Right ventricle myocardium superior (tissue), 1 donor: ENCODE measurements at regions not wholly inside any gene's neighbourhood (a gene's known extent, or its start where the extent isn't known, plus 50 kb on each side); places are given as distances from the start of the nearest gene placed in this dataset.

ENCODE experiments used
- ATAC-seq: fragments of 200-7000 bp; cut with Tn5 transposase; one replicate; pipeline ENCODE4 v1.9.1; 2020; ENCODE audit warnings: mild to moderate bottlenecking; ENCODE audit not compliant: poor library complexity
- DNase-seq: peaks from one replicate; pipeline ENCODE4 v3.0.0-alpha.2; 2020
- intact Hi-C: fragments of 100-400 bp; cut with DNase I; formaldehyde crosslinking; loops from one replicate; pipeline ENCODE4 v1.11.2; 2022
- donor health status: DM: no; HTN: yes; CAD: no; lungs with severe emphysema.

DNA sequence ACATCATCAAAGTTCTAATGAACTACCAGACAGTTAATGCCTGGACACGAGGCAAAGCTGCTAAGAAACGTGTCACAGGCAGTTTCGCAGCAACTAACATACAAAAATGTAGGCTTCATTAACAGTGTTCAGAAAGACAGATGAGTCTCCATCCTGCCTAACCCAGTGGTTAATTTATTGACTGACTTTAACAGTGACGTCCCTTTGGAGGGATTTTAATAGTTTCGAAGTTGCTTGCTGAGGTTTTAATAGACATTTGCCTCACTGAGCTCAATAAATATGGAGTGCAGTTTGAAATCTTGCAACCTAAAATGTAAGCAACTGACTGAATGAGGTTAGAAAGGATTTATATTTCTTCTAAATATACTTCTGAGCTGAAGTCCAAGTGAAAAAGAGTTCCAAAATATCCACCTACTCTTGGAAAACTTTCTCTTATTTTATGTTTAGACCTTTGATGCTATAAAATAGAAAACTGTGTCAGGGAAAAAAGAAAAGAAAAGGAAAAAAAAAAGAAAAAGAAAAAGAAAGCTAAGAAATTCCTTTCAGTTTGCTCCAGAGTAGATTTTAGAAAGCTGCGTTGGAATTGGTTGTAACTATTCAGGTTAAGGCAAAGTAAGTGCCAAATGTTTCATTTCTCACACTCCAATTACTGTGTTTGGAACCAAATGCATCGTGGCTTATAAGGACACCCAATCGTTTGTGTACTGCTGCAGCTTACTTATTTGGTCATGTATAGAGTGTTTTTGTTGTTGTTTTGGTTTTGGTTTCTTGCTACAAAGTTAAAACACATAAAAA is 2016.6 kb downstream of the MAT2B start:
- ATAC-seq = no peak
- intact Hi-C loops = no loop called here
- DNase-seq = no peak

DNA sequence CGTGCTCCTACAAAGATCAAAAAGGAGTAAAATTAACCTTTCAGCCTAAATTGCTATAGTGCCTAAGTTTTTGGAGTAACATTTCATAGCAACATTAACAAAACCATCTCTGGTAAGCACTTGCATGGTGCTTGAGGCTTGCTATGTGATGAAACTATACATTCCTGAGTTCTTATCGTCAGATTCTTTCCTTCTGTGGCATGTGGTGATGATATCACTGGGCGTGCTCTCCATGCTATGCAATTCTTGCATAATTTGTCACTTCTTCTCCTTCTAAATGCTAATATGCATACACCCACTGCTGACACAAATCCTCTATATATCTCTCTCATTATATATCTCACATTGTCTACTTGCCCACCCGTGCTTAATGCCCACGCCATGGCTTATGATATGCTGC is 2019.9 kb downstream of the MAT2B start:
- intact Hi-C loops = no loop called here
- no peak for ATAC-seq
- no peak for DNase-seq

- no peak for DNase-seq
- intact Hi-C loops = no loop called here
- no peak for ATAC-seq
These were observed 2020.9 kb downstream of the MAT2B start for GRCh38 chr5:165526357-165526756.

DNA sequence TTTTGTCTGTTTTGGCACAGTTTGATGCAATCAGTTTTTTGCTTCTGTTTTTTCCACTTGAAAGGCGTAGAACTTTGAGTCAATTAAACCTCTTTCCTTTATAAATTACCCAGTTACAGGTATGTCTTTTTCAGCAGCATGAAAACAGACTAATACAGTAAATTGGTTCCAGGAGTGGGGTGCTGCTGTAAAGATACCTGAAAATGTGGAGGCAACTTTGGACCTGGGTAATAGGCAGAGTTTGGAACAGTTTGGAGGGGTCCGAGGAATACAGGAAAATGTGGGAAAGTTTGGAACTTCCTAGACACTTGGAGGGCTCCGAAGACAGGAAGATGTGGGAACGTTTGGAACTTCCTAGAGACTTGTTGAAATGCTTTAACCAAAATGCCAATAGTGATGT is 2022.2 kb downstream of the MAT2B start:
- intact Hi-C loops = no loop called here

GRCh38 chr5:165538065-165538464 is 2032.6 kb downstream of the MAT2B start:
- intact Hi-C loops = no loop called here
- no peak for ATAC-seq
- DNase-seq = no peak

More for the DNA sequence above, 2022.2 kb downstream of the MAT2B start:
- no peak for ATAC-seq
- no peak for DNase-seq

DNA sequence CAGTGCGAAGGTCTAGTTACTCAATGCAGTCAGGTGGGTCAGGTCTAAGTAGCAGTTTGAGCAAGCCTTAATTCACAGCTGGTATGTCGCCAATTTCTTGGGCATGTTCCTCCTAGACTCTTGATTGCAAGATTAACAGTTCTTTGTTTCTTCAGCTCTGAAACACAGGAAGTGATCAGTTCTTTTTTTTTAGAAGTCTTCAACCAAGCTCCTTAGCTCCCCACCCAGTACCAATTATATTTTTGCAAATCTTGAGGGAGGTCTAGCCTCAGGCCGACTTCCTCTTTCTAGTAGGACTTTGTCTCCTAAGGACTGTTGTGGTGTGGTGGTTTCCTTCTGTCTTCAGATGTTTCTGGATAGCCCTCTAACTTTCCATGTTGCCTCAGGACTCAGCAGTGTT is 2054.2 kb downstream of the MAT2B start:
- DNase-seq (no peak), ATAC-seq (no peak)
- intact Hi-C loops = no loop called here

GRCh38 chr5:165560648-165561047 is 2055.2 kb downstream of the MAT2B start:
- intact Hi-C loops = no loop called here

DNA sequence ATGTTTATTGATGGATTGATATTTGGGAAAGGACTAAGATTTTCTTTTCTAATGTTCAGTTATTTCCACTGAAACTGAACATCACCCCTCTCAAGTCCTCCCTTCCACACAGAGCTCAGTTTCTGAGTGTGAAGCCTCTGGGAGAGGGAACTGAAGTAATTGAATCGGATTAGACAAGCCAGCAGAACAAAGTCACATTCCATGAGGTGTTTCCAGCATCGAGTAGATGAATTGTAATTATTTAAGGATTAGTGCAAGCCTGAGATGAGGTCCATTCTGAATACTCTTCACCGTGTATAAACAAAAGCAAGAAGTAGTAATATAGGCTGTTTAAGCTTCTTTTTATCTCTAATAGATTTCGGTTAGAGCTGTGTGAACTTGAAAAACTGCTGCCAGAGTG is 2060.5 kb downstream of the MAT2B start:
- intact Hi-C loops = no loop called here
- DNase-seq (no peak), ATAC-seq (no peak)

More at GRCh38 chr5:165560648-165561047, 2055.2 kb downstream of the MAT2B start:
- DNase-seq (no peak), ATAC-seq (no peak)

GRCh38 chr5:165569551-165569950 is 2064.1 kb downstream of the MAT2B start:
- intact Hi-C loops = no loop called here
- DNase-seq = no peak
- no peak for ATAC-seq

GRCh38 chr5:165573445-165573844 is 2068.0 kb downstream of the MAT2B start:
- ATAC-seq = no peak

DNA sequence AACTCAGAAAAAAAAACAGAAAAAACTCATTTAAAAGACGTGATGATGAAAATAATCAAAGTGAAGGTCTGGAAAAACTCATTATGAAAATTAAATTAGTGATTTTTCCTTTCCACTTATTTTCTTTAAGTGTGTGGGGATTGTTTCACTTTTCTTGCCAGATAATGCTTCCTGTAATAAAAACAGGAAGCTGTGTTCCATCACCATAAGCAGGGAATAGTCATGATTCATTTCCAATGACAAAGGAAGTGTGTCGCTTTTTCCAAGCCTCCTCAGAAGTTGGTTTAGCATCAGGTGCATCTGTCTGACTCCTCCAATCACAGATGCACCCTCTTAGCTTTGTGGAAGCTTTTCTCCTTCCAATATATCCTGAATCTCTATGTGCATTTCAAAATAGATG is 2068.7 kb downstream of the MAT2B start:
- intact Hi-C loops = no loop called here
- no peak for DNase-seq
- no peak for ATAC-seq

More at GRCh38 chr5:165573445-165573844, 2068.0 kb downstream of the MAT2B start:
- intact Hi-C loops = no loop called here
- no peak for DNase-seq

GRCh38 chr5:165576678-165577275 is 2071.4 kb downstream of the MAT2B start:
- ATAC-seq (no peak), DNase-seq (no peak)
- intact Hi-C loops = no loop called here

DNA sequence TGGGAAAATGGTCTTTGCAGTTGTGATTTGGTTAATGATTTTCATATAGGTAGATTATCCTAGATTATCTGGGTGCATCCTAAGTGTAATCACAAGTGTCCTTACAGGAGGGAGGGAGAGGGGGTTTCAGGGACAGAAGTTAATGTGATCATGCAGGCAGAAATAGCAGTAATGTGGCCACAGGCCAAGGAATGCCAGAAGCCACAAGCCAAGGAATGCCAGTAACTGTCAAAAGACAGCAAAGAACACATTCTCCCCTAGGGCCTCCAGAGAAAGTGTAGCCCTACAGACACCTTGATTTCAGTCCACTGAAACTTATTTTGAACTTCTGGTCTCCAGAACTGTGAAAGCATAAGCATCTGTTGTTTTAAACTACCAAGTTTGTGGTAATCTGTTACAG is 2074.5 kb downstream of the MAT2B start:
- DNase-seq (no peak), ATAC-seq (no peak)
- intact Hi-C loops = no loop called here

- intact Hi-C loops = no loop called here
- DNase-seq = no peak
- no peak for ATAC-seq
These were observed 2089.3 kb downstream of the MAT2B start for GRCh38 chr5:165594693-165595092.

- no peak for ATAC-seq
- DNase-seq = no peak
- intact Hi-C loops = no loop called here
These were observed 2097.1 kb downstream of the MAT2B start for GRCh38 chr5:165602529-165602928.

DNA sequence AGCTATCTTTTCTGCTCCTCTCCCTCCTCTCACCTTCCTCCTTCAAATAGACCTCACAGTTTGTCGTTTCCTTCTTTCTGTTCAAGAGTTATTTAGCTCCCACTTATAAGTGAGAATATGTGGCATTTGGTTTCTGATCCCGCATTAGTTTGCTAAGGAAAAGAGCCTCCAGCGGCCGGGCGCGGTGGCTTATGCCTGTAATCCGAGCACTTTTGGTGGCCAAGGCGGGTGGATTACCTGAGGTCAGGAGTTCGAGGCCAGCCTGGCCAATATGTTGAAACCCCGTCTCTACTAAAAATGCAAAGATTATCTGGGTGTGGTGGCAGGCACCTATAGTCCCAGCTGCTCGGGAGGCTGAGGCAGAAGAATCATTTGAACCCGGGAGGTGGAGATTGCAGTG is 2101.6 kb downstream of the MAT2B start:
- intact Hi-C loops = no loop called here
- no peak for DNase-seq
- no peak for ATAC-seq

DNA sequence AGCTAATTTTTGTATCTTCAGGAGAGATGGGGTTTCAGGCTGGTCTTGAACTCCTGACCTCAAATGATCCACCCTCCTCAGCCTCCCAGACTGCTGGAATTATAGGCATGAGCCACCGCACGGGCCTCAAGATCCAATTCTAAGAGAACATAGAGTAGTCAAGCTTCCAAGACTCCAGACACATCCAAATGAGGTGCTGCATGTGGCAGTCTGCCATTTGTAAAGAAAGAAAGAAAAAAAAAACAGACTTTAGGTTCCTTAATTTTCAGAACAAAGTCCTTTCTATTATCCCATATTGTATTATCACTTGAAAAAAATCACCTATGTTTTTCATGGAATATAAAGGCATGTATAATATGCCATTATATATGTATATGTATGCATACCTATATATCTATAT is 2104.5 kb downstream of the MAT2B start:
- intact Hi-C loops = no loop called here
- ATAC-seq (no peak), DNase-seq (no peak)

- intact Hi-C loops = no loop called here
- ATAC-seq = no peak
- DNase-seq = no peak
These were observed 2111.3 kb downstream of the MAT2B start for GRCh38 chr5:165616490-165617405.

GRCh38 chr5:165617491-165617890 is 2112.1 kb downstream of the MAT2B start:
- DNase-seq (no peak), ATAC-seq (no peak)
- intact Hi-C loops = no loop called here

DNA sequence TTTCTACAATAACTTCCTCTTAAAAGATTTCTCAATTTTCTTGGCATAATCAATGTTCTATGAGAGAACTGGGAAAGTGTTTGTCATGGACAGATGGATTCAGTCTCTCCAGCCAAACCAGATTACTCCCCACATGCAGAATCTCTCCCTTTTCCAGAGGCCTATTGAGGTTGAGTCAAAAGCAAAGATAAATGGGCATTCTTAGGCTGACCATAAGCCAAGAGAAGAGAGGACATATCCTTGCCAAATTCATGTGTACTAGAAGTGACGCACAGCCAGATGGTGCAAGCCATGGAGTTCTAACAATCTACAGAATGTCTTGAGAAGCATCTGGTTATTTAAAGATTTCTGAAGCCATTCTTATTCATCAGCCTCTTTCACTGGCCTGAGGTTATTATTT is 2115.0 kb downstream of the MAT2B start:
- intact Hi-C loops = no loop called here
- DNase-seq = no peak
- peak; percentile 53 for ATAC-seq
